AG09319 (cell line): ENCODE measurements at regions not wholly inside any gene's neighbourhood (a gene's known extent, or its start where the extent isn't known, plus 50 kb on each side); places are given as distances from the start of the nearest gene placed in this dataset.

Experiments
- DNase-seq: peaks from one replicate; pipeline ENCODE4 v3.0.0-alpha.2; 2010; ENCODE audit warnings: low read depth; ENCODE audit errors: extremely low read depth
- CTCF ChIP-seq: IDR thresholded peaks from 2 replicates; pipeline ENCODE4 v1.5.1; 2011; ENCODE audit warnings: low read depth, mild to moderate bottlenecking, inconsistent platforms, low read length, moderate library complexity

GRCh38 chr20:63114006-63114692 is 101.8 kb downstream of the YTHDF1 start:
- no peak for TF ChIP-seq CTCF
- DNase-seq: no peak

DNA sequence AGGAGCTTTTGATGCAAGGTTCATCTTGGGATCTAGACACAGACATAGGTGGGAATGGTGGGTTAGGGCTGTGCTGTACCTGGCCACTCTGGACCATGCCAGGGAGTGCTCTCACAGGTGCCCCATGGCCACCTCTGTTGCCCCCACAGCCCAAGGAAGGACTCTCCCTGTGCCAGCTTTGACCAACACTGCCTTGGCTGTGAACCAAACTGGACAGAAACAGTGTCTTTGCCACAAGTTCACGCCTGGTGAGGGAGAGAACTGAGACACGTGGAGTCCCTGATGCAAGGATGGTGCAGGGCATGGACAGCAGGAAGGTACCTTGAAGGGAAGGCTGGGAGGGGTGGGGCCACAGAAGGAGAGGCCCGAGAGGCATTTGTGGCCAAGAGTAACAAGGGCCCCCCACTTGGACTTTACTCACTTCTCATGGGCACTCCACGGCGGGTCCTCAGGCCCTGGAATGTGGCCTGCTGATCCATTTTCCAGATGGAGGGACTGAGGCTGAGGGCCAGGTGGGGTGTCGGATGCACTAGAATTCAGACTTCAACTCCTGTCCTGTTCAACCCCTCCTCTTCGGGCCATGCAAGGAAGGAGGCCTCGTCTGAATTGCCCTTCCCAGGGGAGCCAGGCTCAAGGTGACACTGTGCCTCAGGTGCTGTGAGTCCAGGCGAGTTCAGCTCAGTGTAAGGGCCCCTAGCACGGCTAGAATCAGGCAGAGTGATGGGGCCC is 103.3 kb downstream of the YTHDF1 start:
- no peak for TF ChIP-seq CTCF
- no peak for DNase-seq

DNA sequence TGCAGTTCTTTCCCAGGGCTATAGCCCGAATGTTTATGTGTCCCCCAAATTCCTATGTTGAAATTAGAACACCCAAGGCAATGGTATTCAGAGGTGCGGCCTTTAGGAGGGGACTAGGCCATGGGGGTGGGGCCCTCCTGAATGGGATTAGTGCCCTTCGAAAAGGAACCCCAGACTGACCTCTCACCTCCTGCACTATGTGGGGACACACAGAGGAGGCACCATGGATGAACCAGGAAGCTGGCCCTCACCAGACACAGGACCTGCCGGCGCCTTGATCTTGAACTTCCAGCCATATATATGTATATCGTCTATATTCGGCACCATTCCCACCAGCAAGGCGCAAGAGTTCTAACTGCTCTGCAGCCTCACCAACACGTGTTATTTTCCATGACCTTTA is 101.5 kb upstream of the BHLHE23 start:
- no peak for DNase-seq
- TF ChIP-seq CTCF: no peak

- no peak for TF ChIP-seq CTCF
- no peak for DNase-seq
Measured at GRCh38 chr20:63107449-63108200, 100.9 kb upstream of the BHLHE23 start.

DNA sequence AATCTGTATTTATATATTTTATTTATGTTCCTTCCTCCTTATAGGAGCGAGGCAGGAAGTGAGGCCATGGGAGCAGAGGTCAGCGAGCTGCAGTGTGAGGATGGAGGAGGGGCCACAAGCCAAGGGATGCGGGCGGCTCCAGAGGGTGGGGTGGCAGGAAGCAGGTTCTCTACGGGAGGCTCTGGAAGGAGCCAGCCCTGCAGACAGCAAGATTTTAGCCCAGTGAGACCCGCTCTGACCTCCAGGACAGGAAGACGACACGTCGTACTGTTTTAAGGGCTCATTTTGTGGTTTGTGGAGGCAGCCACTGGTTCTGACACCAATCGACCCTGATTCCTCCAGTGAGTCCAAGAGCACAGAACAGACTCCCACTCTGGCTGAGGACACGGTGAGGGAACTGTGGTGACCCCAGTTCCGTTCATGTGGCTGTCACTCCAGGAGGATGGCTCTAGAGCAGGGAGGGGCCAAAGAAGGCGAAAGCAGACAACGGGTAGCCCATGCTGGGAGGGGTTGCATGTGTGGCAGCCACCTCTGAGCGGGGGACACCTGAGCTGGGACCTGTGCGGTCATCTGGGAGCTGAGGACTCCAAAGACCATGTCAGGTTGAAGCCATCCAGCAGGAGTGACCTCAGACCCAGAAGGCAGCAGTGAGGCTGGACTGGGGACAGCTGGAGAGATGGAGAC is 100.1 kb upstream of the BHLHE23 start:
- TF ChIP-seq CTCF: no peak

DNA sequence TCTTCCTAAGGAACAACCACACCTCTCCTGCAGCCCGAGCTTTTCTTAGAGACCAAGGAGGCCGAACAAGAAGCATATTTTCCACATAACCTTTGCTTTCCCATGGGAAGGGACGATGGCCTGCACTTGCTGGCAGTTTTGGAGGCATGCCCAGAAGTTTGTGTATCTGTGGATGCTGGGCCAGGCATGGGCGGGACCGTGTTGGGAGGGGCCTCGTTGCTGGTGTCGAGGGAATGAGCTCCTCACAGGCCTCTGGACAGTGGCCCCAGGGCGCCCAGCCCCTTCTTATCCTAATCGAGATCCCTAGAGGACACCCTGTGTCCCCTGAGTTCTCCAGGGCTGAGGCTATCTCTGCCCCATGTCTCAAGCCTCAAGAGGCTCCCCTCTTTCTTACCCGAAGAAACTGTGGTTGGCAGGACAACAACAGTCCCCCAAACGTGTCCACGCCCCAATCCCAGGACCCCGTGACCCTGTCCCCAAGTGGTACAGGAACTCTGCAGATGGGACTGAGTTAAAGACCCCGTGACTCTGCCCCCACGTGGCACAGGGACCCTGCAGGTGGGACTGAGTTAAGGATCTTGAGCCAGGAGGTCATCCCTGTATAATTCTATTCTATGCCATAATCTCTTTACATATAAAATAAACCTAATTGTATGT is 99.5 kb upstream of the BHLHE23 start:
- no peak for TF ChIP-seq CTCF
- no peak for DNase-seq

More for the DNA sequence above, 100.1 kb upstream of the BHLHE23 start:
- no peak for DNase-seq
